ENCODE measurements at regions not wholly inside any gene's neighbourhood (a gene's known extent, or its start where the extent isn't known, plus 50 kb on each side); places are given as distances from the start of the nearest gene placed in this dataset.
A peak's percentile ranks its signal among the peaks of the same experiment; 100 is the strongest.
"Not testable (repeated sequence)": the region's sequence is repeated elsewhere in the genome, so short reads cannot be mapped to it uniquely, and the experiment has no call there.

- no peak for DNase-seq (ENCODE audit: low read depth in 1 of 2, low spot score in 1 of 2)
These were observed 57.3 kb upstream of the ADGRA3 start for GRCh38 chr4:22573198-22573597.

DNA sequence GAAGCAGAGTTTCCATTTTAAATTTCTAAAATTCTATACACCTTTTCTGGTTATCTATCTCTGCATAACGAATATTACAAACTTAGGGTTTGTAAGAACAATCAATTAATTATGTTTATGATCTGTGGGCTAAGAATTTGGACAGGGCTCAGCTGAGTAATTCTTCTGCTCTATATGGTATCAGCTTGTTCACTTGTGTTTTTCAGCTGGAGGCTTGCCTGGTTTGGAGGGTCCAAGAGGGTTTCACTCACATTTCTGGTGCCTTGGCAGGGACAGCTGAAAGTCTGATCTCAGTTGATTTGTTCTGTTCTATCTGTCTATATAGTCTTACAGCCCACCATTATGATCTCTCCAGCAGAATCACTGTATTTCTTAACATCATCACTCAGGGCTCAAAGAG is 57.8 kb upstream of the ADGRA3 start:
- no peak for DNase-seq (ENCODE audit: low read depth in 1 of 2, low spot score in 1 of 2)

DNA sequence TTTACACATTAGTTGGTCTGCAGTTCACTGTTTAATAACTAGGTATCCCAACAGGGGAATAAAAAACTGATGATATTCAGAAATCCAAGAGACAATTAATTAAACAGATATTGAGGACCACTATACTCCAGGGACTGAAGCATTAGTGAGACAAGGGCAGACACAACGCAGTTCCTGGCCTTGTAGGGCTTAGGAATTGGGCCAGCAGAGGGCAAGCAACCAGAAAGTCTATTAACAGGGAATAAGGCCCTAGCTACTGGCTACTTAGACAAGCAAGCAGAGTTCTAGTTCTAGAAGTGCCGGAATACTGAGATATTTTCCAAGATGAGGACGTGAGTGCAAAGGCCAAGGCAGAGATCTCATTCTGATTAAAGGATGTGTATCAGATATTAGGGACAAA is 58.6 kb upstream of the ADGRA3 start:
- DNase-seq (ENCODE audit: low read depth in 1 of 2, low spot score in 1 of 2) = no peak

DNA sequence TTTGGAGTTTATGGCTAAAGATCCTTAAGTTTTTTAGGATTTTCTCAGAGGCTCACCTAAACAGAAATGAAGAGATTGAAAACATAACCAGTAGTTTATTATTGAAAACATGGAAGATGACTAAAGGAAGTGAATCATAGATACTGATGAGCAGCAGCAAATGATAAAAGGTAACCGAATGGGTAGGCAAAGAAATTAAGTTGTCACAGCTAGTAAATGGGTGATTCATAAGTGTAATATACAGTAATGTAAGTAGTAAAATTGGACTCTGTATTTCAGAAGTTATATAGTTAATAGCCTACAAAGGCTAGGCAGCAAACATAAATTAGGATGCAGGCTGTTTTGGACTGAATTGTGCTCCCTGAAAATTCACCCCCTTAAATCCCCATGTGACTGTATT is 59.0 kb upstream of the ADGRA3 start:
- no peak for DNase-seq (ENCODE audit: low read depth in 1 of 2, low spot score in 1 of 2)

GRCh38 chr4:22587253-22587652 is 71.4 kb upstream of the ADGRA3 start:
- no peak for DNase-seq (ENCODE audit: low read depth in 1 of 2, low spot score in 1 of 2)

GRCh38 chr4:22593933-22594332 is 78.1 kb upstream of the ADGRA3 start:
- DNase-seq (ENCODE audit: low read depth in 1 of 2, low spot score in 1 of 2) = no peak

GRCh38 chr4:22595684-22596083 is 79.8 kb upstream of the ADGRA3 start:
- DNase-seq (ENCODE audit: low read depth in 1 of 2, low spot score in 1 of 2) = no peak

- DNase-seq (ENCODE audit: low read depth in 1 of 2, low spot score in 1 of 2) = no peak
These were observed 80.5 kb upstream of the ADGRA3 start for GRCh38 chr4:22596409-22596808.

GRCh38 chr4:22597471-22597870 is 81.6 kb upstream of the ADGRA3 start:
- DNase-seq (ENCODE audit: low read depth in 1 of 2, low spot score in 1 of 2) = no peak

DNA sequence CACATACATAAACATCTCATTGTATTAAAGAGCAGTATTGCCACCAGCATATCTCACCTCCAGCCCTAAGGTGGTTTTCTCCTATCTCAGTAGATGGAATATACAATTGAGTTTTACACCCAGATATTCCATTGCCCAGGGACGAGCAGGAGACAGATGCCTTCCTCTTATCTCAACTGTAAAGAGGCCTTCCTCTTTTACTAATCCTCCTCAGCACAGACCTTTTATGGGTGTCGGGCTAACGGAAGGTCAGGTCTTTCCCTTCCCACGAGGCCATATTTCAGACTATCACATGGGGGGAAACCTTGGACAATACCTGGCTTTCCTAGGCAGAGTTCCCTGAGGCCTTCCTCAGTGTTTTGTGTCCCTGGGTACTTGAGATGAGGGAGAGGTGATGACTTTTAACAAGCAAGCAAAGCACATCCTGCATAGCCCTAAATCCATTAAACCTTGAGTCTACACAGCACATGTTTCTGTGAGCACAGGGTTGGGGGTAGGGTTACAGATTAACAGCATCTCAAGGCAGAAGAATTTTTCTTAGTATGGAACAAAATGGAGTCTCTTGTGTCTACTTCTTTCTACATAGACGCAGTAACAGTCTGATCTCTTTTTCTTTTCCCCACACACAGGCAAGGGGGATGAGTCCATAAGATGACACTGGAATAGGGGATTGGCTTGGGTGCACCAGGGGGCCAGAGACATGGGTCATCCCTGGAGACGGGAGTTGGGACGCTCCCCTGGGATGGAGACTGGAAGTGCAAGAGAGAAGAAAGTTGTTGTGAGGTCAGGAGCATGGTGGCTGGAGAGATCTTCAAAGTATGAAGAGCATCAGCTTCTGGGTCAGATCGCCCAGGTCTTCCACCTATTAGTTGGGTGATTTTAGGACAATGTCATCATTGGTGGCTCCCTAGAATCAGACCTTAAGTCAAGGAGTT is 82.5 kb upstream of the ADGRA3 start:
- not testable (repeated sequence) for DNase-seq (ENCODE audit: low read depth in 1 of 2, low spot score in 1 of 2)

DNA sequence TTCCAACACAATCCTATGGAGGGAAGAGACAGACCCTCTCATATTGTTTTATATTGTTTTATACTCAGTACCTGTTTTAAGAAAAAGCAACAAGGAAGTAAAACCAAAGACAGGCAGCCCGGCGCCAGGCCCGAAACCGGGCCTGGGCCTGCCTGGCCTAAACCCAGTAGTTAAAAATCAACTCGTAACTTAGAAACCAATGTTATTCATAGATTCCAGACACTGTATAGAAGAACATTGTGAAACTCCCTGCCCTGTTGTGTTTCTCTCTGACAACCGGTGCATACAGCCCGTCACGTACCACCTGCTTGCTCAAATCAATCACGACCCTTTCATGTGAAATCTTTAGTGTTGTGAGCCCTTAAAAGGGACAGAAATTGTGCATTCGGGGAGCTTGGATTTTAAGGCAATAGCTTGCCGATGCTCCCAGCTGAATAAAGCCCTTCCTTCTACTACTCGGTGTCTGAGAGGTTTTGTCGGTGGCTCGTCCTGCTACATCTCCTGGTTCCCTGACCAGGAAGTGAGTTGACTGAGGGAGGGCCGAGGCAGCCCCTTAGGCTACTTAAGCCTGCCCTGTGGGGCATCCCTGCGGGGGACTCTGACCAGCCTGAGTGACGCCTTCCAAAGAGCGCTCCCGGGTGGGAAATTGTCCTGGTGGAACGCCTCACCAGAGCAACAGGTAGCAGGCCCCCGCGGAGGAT is 83.5 kb upstream of the ADGRA3 start:
- not testable (repeated sequence) for DNase-seq (ENCODE audit: low read depth in 1 of 2, low spot score in 1 of 2)

DNA sequence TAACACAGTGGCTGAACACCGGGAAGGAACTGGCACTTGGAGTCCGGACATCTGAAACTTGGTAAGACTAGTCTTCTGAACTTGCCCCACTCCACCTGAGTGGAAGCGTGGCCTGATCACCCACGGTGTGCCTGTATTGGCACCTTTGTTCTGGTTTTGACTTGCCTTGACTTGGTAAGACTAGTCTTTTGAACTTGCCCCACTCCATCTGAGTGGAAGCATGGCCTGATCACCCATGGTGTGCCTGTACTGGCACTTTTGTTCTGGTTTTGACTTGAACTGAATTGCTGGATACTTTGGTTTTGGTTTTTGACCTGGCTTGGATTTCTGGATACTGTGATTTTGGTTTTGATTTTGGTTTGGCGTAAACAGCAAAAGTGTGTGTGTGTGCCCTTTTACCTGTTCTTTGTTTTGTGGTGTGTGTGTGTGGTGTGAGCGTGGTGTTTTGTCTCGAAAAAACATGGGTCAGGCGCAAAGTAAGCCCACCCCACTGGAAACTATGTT is 84.1 kb upstream of the ADGRA3 start:
- not testable (repeated sequence) for DNase-seq (ENCODE audit: low read depth in 1 of 2, low spot score in 1 of 2)

DNA sequence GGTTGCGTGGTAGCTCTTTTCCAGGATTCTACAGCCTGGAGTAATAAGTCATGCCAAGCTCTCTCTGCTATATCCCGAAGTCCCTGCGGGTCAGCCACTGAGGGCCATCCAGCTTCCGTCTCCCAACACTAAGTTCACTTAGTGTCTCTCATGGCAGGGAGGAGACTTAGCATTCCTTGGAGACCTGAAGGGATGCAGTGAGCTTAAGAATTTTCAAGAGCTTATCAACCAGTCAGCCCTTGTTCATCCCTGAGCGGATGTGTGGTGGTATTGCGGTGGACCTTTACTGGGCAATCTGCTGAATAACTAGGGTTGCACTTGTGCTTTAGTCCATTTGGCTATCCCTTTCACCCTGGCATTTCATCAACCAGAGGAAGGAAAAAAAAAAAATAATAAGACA is 85.8 kb upstream of the ADGRA3 start:
- not testable (repeated sequence) for DNase-seq (ENCODE audit: low read depth in 1 of 2, low spot score in 1 of 2)

- DNase-seq (ENCODE audit: low read depth in 1 of 2, low spot score in 1 of 2) = peak in 1 of 2 donors; percentile 36
These were observed 85.4 kb upstream of the GBA3 start for GRCh38 chr4:22607382-22607781.

DNA sequence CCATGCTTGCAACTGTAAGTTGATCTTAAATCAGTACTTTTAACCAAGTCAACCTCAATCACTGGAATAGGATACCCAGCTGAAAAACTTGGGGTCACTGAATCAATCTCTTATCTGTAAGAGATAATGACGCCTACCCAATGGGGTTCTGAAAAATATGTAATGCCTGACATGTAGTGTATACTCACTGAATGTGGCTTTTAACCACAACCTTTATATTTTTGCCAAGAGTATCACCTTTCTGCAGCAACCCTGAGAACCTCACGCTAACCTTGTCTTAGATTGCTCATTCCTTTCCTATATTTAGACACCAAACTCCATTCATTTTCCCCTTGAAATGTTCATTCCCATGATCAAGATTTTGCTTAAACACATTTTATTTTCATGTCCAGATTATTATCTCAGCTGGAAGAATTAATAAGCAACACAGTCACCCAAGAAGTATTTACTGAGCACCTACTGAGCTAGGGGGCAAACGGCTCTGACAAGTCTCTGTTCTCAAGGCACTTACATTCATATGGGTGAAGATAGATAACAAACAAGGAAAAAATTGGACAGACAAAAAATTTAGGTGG is 82.7 kb upstream of the GBA3 start:
- DNase-seq (ENCODE audit: low read depth in 1 of 2, low spot score in 1 of 2) = not testable (repeated sequence)

GRCh38 chr4:22614114-22614513 is 78.6 kb upstream of the GBA3 start:
- no peak for DNase-seq (ENCODE audit: low read depth in 1 of 2, low spot score in 1 of 2)

GRCh38 chr4:22616516-22616915 is 76.2 kb upstream of the GBA3 start:
- DNase-seq (ENCODE audit: low read depth in 1 of 2, low spot score in 1 of 2) = no peak

DNA sequence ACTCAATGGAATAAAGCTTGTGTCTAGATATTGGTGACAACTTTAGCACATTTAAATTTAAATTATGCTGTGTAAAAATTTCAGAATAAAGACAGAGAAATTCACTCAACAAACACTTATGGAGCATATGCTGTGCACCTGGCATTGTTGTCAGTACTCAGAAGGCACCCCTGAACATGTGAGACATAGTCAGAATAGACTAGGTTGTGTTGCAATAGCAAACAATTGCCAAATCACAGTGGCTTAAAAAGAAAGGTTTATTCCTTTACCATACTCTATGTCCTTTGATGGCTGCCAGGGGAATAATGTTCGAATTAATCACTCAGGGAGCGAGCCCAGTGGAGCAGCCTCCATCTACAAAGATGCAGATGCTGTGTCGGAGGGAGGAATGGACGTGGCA is 72.6 kb upstream of the GBA3 start:
- not testable (repeated sequence) for DNase-seq (ENCODE audit: low read depth in 1 of 2, low spot score in 1 of 2)

DNA sequence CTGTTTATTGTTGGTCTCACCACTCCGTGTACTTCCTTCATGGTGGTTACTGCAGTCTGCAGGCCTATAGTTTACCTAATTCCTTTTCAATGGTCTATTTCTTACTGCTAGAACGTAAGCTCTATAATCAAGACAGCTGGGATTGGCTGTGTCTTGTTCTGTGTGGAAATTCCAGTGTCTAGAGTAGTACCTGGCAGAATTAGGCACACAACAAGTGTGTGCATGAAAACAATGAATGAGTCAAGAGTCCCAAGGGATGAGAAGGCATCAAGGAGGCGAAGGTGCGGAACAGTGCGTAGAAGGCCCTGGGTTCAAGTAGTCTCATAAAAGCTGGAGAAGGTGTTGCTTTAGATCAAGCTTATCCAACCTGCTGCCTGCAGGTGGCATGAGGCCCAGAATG is 70.8 kb upstream of the GBA3 start:
- DNase-seq (ENCODE audit: low read depth in 1 of 2, low spot score in 1 of 2) = not testable (repeated sequence)

DNA sequence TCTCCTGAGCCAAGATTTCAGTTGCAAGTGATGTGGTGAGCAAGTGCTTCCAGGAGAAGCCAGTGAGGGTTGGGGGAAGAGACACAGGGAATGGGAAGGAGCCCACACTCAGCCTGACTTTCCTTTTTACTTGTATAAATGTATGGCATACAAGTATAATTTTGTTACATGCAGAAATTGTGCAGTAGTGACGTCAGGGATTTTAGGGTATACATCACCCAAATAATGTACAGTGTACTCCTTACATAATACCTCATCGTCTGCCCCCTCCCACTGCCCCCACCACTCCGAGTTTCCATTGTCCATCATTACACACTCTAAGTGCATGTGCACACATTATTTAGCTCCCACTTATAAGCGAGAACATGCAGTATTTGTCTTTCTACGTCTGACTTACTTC is 68.7 kb upstream of the GBA3 start:
- not testable (repeated sequence) for DNase-seq (ENCODE audit: low read depth in 1 of 2, low spot score in 1 of 2)

- DNase-seq (ENCODE audit: low read depth in 1 of 2, low spot score in 1 of 2) = no peak
These were observed 67.4 kb upstream of the GBA3 start for GRCh38 chr4:22625311-22625710.

GRCh38 chr4:22627851-22628250 is 64.9 kb upstream of the GBA3 start:
- not testable (repeated sequence) for DNase-seq (ENCODE audit: low read depth in 1 of 2, low spot score in 1 of 2)

All from activated CD4-positive, alpha-beta T cell treated with anti-CD3 and anti-CD28 coated beads, Interleukin-2, amount 50 U/mL, for 24 hours (primary cell).